GM20000 (cell line): ENCODE measurements at regions not wholly inside any gene's neighbourhood (a gene's known extent, or its start where the extent isn't known, plus 50 kb on each side); places are given as distances from the start of the nearest gene placed in this dataset.

Experiments
- DNase-seq: peaks from one replicate; pipeline ENCODE4 v3.0.0; 2012; ENCODE audit warnings: low spot score
- TF ChIP-seq, protein P1 (sequence below): IDR thresholded peaks from 2 replicates; pipeline ENCODE4 v1.5.1; 2012; ENCODE audit warnings: mild to moderate bottlenecking, control low read depth; ENCODE audit errors: extremely low read depth, missing control alignments

DNA sequence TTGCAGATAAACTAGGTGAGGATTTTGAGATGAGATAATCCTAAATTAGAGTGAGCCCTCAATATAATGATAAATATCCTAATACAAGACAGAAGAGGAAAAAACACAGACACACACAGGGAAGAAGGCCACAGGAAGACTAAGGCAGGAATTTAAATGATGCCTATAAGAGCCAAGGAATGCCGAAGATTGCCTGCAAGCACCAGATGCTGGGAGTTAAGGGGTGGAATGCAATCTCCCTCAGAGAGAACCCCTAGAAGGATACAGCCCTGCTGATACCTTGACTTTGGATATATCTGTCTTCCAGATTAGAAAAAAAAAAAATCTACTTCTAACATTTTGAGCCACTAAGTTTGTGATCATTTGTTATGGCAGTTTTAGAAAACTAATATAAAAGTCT is 299.7 kb upstream of the PRMT6 start:
- no peak for DNase-seq
- TF ChIP-seq, protein P1, sequence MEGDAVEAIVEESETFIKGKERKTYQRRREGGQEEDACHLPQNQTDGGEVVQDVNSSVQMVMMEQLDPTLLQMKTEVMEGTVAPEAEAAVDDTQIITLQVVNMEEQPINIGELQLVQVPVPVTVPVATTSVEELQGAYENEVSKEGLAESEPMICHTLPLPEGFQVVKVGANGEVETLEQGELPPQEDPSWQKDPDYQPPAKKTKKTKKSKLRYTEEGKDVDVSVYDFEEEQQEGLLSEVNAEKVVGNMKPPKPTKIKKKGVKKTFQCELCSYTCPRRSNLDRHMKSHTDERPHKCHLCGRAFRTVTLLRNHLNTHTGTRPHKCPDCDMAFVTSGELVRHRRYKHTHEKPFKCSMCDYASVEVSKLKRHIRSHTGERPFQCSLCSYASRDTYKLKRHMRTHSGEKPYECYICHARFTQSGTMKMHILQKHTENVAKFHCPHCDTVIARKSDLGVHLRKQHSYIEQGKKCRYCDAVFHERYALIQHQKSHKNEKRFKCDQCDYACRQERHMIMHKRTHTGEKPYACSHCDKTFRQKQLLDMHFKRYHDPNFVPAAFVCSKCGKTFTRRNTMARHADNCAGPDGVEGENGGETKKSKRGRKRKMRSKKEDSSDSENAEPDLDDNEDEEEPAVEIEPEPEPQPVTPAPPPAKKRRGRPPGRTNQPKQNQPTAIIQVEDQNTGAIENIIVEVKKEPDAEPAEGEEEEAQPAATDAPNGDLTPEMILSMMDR, result no peak

DNA sequence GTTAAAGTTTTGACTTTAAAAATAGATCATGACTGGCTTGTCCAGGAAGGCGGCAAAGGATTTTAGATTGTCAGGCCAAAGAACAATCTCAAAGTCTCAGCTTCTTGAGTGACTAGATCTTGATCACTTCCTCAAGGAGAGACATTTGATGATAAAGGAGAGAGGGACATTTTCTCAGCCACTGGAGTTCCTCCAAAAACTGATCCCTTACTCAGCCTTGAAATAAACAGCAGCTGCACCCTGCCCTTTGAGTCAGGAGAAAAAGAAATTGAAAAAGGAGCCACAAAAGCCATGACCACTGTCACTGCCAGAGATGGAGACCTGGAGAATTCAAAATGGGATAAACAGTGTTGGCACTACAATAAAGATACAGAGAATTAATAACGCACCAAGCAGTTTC is 288.4 kb upstream of the PRMT6 start:
- DNase-seq, result no peak
- TF ChIP-seq, protein P1, result no peak

DNA sequence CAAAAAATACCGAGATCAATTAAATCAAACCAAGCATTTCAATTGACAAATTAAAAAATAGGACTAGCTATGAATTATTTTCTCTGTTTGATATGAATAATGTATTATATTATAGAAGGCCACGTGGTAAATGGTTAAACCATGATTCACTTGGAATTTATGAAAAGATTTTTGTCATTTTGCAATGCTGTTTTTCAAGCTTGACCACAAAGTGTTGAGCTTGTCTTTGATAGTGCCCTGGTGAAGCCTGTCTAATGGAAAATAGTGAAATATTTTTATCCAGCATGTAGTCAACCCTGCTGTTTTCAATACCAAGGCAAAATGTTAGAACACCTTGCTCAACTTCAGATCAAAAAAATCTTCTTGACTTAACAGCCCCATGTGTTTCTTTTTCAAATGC is 288.0 kb upstream of the PRMT6 start:
- TF ChIP-seq, protein P1, result no peak
- DNase-seq, result no peak

GRCh38 chr1:106773206-106773605 is 283.3 kb upstream of the PRMT6 start:
- DNase-seq, result no peak
- TF ChIP-seq, protein P1, result no peak

- TF ChIP-seq, protein P1, result no peak
- no peak for DNase-seq
Observed at GRCh38 chr1:106780066-106780465, 276.4 kb upstream of the PRMT6 start.

- no peak for DNase-seq
- TF ChIP-seq, protein P1, result no peak
Observed at GRCh38 chr1:106780806-106781569, 275.5 kb upstream of the PRMT6 start.

DNA sequence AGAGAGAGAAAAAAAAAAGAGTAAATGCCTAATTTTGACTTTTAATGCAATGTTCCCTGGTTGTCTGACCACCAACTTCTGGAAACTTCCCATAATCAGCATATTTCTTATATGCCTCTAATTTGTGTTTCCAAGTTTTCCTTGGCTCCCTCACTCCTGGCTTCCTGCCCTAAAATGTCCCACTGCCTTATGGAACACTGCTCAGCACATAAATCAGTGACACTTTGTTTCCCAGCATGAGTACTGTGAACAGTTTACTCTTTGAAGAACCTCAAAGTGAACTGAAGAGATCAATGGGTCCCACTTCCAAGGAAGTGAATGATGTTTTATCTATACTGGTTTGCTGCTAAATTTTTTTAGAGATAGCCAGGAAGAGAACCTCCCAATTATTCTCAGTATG is 271.3 kb upstream of the PRMT6 start:
- no peak for DNase-seq
- TF ChIP-seq, protein P1, result no peak
